ENCODE measurements at regions not wholly inside any gene's neighbourhood (a gene's known extent, or its start where the extent isn't known, plus 50 kb on each side); places are given as distances from the start of the nearest gene placed in this dataset.
"Not testable (repeated sequence)": the region's sequence is repeated elsewhere in the genome, so short reads cannot be mapped to it uniquely, and the experiment has no call there.

DNA sequence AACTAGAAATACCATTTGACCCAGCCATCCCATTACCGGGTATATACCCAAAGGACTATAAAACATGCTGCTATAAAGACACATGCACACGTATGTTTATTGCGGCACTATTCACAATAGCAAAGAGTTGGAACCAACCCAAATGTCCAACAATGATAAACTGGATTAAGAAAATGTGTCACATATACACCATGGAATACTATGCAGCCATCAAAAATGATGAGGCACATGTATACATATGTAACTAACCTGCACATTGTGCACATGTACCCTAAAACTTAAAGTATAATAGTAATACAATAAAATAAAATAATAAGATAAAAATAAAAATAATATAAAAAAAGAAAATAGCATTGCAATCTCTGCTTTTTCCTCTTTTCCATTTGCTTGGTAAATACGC lies 344.7 kb downstream of the FGF10 start:
- TF ChIP-seq, protein P1, sequence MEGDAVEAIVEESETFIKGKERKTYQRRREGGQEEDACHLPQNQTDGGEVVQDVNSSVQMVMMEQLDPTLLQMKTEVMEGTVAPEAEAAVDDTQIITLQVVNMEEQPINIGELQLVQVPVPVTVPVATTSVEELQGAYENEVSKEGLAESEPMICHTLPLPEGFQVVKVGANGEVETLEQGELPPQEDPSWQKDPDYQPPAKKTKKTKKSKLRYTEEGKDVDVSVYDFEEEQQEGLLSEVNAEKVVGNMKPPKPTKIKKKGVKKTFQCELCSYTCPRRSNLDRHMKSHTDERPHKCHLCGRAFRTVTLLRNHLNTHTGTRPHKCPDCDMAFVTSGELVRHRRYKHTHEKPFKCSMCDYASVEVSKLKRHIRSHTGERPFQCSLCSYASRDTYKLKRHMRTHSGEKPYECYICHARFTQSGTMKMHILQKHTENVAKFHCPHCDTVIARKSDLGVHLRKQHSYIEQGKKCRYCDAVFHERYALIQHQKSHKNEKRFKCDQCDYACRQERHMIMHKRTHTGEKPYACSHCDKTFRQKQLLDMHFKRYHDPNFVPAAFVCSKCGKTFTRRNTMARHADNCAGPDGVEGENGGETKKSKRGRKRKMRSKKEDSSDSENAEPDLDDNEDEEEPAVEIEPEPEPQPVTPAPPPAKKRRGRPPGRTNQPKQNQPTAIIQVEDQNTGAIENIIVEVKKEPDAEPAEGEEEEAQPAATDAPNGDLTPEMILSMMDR (tag by site-specific recombination; IDR thresholded peaks at IDR 0.05), result not testable (repeated sequence)
- not testable (repeated sequence) for TF ChIP-seq ZNF341 (tag by site-specific recombination; IDR thresholded peaks at IDR 0.05; ENCODE audit: low read depth)

Data from HEK293 (cell line).